Neural progenitor cell (in vitro differentiated cells): ENCODE measurements at regions not wholly inside any gene's neighbourhood (a gene's known extent, or its start where the extent isn't known, plus 50 kb on each side); places are given as distances from the start of the nearest gene placed in this dataset.

Experiments used
- DNase-seq: peaks from one replicate; pipeline ENCODE4 v3.0.0-alpha.2; 2016; ENCODE audit warnings: low spot score
- H2AFZ ChIP-seq: fragments of 200-600 bp; sonication (generic); replicated peaks from 2 replicates; pipeline ENCODE4 v1.6.1; 2016; ENCODE audit warnings: antibody characterized with exemption
- H3F3A ChIP-seq: fragments of 200-600 bp; sonication (generic); 2 replicates; pipeline ENCODE4 v1.6.1; 2016; ENCODE audit warnings: antibody characterized with exemption, low read depth
- H3K27ac ChIP-seq: fragments of 200-600 bp; sonication (generic); 2 replicates; pipeline ENCODE4 v1.5.1; 2016; ENCODE audit warnings: mild to moderate bottlenecking
- H3K27me3 ChIP-seq: fragments of 200-600 bp; sonication (generic); 2 replicates; pipeline ENCODE4 v1.6.1; 2016; ENCODE audit warnings: mild to moderate bottlenecking, moderate library complexity
- H3K36me3 ChIP-seq: fragments of 200-600 bp; sonication (generic); 2 replicates; pipeline ENCODE4 v1.5.1; 2016
- H3K4me1 ChIP-seq: fragments of 200-600 bp; sonication (generic); 2 replicates; pipeline ENCODE4 v1.6.1; 2016; ENCODE audit warnings: mixed run types
- H3K4me2 ChIP-seq: fragments of 200-600 bp; sonication (generic); 2 replicates; pipeline ENCODE4 v1.6.1; 2016
- H3K4me3 ChIP-seq: fragments of 200-600 bp; sonication (generic); 2 replicates; pipeline ENCODE4 v1.5.1; 2016
- H3K79me2 ChIP-seq: fragments of 200-600 bp; sonication (generic); 2 replicates; pipeline ENCODE4 v1.6.1; 2016; ENCODE audit warnings: low read depth
- H3K9ac ChIP-seq: fragments of 200-600 bp; sonication (generic); 2 replicates; pipeline ENCODE4 v1.6.1; 2016
- H3K9me3 ChIP-seq: fragments of 200-600 bp; sonication (generic); 2 replicates; pipeline ENCODE4 v1.5.1; 2016; ENCODE audit warnings: low read depth
- H4K20me1 ChIP-seq: fragments of 200-600 bp; sonication (generic); 2 replicates; pipeline ENCODE4 v1.6.1; 2016; ENCODE audit warnings: low read depth
- H3K27ac Mint-ChIP-seq: 3 replicates; pipeline ENCODE4 v1.8.0; 2021; ENCODE audit warnings: mixed read lengths
- H3K27me3 Mint-ChIP-seq: 2 replicates; pipeline ENCODE4 v1.8.0; 2022; ENCODE audit warnings: low read depth, mild to moderate bottlenecking, inconsistent platforms, moderate library complexity, mixed read lengths; ENCODE audit not compliant: insufficient read depth
- H3K36me3 Mint-ChIP-seq: 3 replicates; pipeline ENCODE4 v1.8.0; 2021; ENCODE audit warnings: mixed read lengths
- H3K4me1 Mint-ChIP-seq: 3 replicates; pipeline ENCODE4 v1.8.0; 2021; ENCODE audit warnings: mixed read lengths
- H3K4me3 Mint-ChIP-seq: 3 replicates; pipeline ENCODE4 v1.8.0; 2021; ENCODE audit warnings: mild to moderate bottlenecking, moderate library complexity, mixed read lengths
- H3K9me3 Mint-ChIP-seq: 3 replicates; pipeline ENCODE4 v1.8.0; 2020; ENCODE audit warnings: mixed read lengths
- EZH2 ChIP-seq: fragments of 200-600 bp; sonication (generic); IDR thresholded peaks from 2 replicates; pipeline ENCODE4 v1.6.1; 2017; ENCODE audit warnings: antibody characterized with exemption, mild to moderate bottlenecking, moderate library complexity
- EZH2phosphoT487 ChIP-seq: fragments of 200-600 bp; sonication (generic); IDR thresholded peaks from 2 replicates; pipeline ENCODE4 v1.6.1; 2017; ENCODE audit warnings: antibody characterized with exemption
- TF ChIP-seq, protein P1 (sequence below): fragments of 200-600 bp; sonication (generic); IDR thresholded peaks from 2 replicates; pipeline ENCODE4 v1.5.1; 2017; ENCODE audit warnings: antibody characterized with exemption, mild to moderate bottlenecking

- Histone ChIP-seq H3F3A (no peaks in the 10 kb centered on the region), H3K79me2 (no peaks in the 10 kb centered on the region), H3K9me3 (no peaks in the 10 kb centered on the region), H3K4me2 (no peak overlapping the region), H3K27me3 (no peaks in the 10 kb centered on the region), H3K4me3 (no peak overlapping the region), H2AFZ (no peak overlapping the region), H3K9ac (no peak overlapping the region), H4K20me1 (no peaks in the 10 kb centered on the region), H3K36me3 (no peaks in the 10 kb centered on the region), H3K27ac (no peak overlapping the region), H3K4me1 (no peaks in the 10 kb centered on the region)
- no peaks in the 10 kb centered on the region for H3K27me3 Mint-ChIP-seq
- H3K36me3 Mint-ChIP-seq, result no peaks in the 10 kb centered on the region
- DNase-seq, result no peak
- no peak overlapping the region for H3K27ac Mint-ChIP-seq
- TF ChIP-seq, protein P1, sequence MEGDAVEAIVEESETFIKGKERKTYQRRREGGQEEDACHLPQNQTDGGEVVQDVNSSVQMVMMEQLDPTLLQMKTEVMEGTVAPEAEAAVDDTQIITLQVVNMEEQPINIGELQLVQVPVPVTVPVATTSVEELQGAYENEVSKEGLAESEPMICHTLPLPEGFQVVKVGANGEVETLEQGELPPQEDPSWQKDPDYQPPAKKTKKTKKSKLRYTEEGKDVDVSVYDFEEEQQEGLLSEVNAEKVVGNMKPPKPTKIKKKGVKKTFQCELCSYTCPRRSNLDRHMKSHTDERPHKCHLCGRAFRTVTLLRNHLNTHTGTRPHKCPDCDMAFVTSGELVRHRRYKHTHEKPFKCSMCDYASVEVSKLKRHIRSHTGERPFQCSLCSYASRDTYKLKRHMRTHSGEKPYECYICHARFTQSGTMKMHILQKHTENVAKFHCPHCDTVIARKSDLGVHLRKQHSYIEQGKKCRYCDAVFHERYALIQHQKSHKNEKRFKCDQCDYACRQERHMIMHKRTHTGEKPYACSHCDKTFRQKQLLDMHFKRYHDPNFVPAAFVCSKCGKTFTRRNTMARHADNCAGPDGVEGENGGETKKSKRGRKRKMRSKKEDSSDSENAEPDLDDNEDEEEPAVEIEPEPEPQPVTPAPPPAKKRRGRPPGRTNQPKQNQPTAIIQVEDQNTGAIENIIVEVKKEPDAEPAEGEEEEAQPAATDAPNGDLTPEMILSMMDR, result no peak
- TF ChIP-seq EZH2, result no peak
- no peak for TF ChIP-seq EZH2phosphoT487
- no peaks in the 10 kb centered on the region for H3K9me3 Mint-ChIP-seq
- no peak overlapping the region for H3K4me3 Mint-ChIP-seq
- no peaks in the 10 kb centered on the region for H3K4me1 Mint-ChIP-seq
Observed at GRCh38 chr2:45232818-45233217, 223.6 kb upstream of the SIX2 start.

DNA sequence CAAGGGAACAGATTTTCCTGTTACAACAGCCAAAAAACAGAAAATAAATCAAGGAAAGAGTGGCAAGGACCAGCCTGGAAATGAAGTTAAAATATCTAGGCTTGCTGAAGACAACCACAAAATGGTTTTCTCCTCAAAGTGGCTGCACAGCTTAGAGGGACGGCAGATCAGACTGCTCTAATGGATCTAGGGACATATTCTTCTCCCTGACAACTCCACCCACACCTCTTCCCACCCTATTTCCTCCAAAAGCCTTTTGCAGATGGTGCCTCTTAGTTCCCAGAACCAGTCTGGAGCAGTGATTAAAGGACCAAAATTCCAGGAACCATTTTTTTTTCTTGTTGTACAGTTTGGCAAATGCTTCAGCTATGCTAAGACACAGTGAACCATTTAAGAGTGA, 220.2 kb upstream of the SIX2 start:
- H3K9me3 Mint-ChIP-seq, result peaks cover 2% of the 10 kb centered on the region
- peaks cover 2% of the 10 kb centered on the region for H3K4me1 Mint-ChIP-seq
- Histone ChIP-seq H3K36me3 (no peaks in the 10 kb centered on the region), H4K20me1 (no peaks in the 10 kb centered on the region), H3K79me2 (no peaks in the 10 kb centered on the region), H3K4me1 (no peaks in the 10 kb centered on the region), H3K27me3 (no peaks in the 10 kb centered on the region), H3F3A (no peaks in the 10 kb centered on the region), H3K4me2 (no peak overlapping the region), H2AFZ (no peak overlapping the region), H3K9ac (no peak overlapping the region), H3K27ac (no peak overlapping the region), H3K4me3 (no peak overlapping the region), H3K9me3 (no peaks in the 10 kb centered on the region)
- DNase-seq, result no peak
- H3K4me3 Mint-ChIP-seq, result no peak overlapping the region
- no peaks in the 10 kb centered on the region for H3K36me3 Mint-ChIP-seq
- no peak overlapping the region for H3K27ac Mint-ChIP-seq
- no peak for TF ChIP-seq EZH2
- H3K27me3 Mint-ChIP-seq, result no peaks in the 10 kb centered on the region

- Histone ChIP-seq H3K27ac (no peak overlapping the region), H3K4me2 (no peak overlapping the region), H3K36me3 (no peaks in the 10 kb centered on the region), H2AFZ (no peak overlapping the region), H3K27me3 (no peaks in the 10 kb centered on the region), H3K9me3 (no peaks in the 10 kb centered on the region), H3K9ac (no peak overlapping the region), H3F3A (no peaks in the 10 kb centered on the region), H4K20me1 (no peaks in the 10 kb centered on the region), H3K79me2 (no peaks in the 10 kb centered on the region), H3K4me3 (no peak overlapping the region), H3K4me1 (peaks cover 3% of the 10 kb centered on the region)
- no peak overlapping the region for H3K4me3 Mint-ChIP-seq
- TF ChIP-seq EZH2 (no peak), EZH2phosphoT487 (no peak)
- TF ChIP-seq, protein P1, result no peak
- H3K27me3 Mint-ChIP-seq, result no peaks in the 10 kb centered on the region
- H3K27ac Mint-ChIP-seq, result no peak overlapping the region
- peaks cover 2% of the 10 kb centered on the region for H3K9me3 Mint-ChIP-seq
- peaks cover 2% of the 10 kb centered on the region for H3K4me1 Mint-ChIP-seq
- DNase-seq, result no peak
- no peaks in the 10 kb centered on the region for H3K36me3 Mint-ChIP-seq
Observed at GRCh38 chr2:45227347-45227746, 218.1 kb upstream of the SIX2 start.

DNA sequence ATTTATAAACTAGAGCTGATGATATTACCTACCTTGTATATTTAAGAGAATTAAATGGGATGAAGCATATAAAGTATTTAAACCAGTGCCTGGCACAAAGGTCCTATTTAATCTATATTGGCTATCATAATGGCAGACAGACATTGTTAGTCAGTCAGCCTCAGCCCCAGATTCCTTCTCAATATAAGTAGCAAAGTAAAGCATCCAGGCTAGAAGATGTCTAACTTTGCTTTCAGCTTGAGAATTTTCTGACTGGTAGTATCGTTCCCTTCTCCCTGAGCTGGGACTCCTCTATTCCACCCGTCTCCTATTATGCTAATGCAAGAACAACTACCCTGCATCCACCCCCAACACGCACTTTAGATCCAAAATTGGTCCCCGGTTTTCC, 215.7 kb upstream of the SIX2 start:
- Histone ChIP-seq H3K27me3 (no peaks in the 10 kb centered on the region), H3K9ac (no peak overlapping the region), H3K4me1 (peaks cover 3% of the 10 kb centered on the region), H3K4me3 (no peak overlapping the region), H3K79me2 (no peaks in the 10 kb centered on the region), H3K27ac (no peak overlapping the region), H3K4me2 (no peak overlapping the region), H4K20me1 (no peaks in the 10 kb centered on the region), H3F3A (no peaks in the 10 kb centered on the region), H3K36me3 (no peaks in the 10 kb centered on the region), H3K9me3 (no peaks in the 10 kb centered on the region), H2AFZ (no peak overlapping the region)
- H3K27ac Mint-ChIP-seq, result no peak overlapping the region
- peaks cover 2% of the 10 kb centered on the region for H3K9me3 Mint-ChIP-seq
- TF ChIP-seq, protein P1, result no peak
- no peak for TF ChIP-seq EZH2
- no peak for TF ChIP-seq EZH2phosphoT487
- H3K27me3 Mint-ChIP-seq, result peaks cover 5% of the 10 kb centered on the region
- H3K36me3 Mint-ChIP-seq, result no peaks in the 10 kb centered on the region
- H3K4me1 Mint-ChIP-seq, result peaks cover 7% of the 10 kb centered on the region
- no peak for DNase-seq
- H3K4me3 Mint-ChIP-seq, result no peak overlapping the region
